Right ventricle myocardium inferior (tissue), 1 donor: ENCODE measurements at regions not wholly inside any gene's neighbourhood (a gene's known extent, or its start where the extent isn't known, plus 50 kb on each side); places are given as distances from the start of the nearest gene placed in this dataset.
"Not testable (repeated sequence)": the region's sequence is repeated elsewhere in the genome, so short reads cannot be mapped to it uniquely, and the experiment has no call there.

Experiments
- ATAC-seq: fragments of 200-7000 bp; cut with Tn5 transposase; one replicate; pipeline ENCODE4 v1.9.1; 2020; ENCODE audit warnings: mild to moderate bottlenecking, moderate library complexity
- DNase-seq: peaks from one replicate; pipeline ENCODE4 v3.0.0; 2021; ENCODE audit errors: missing footprints
- intact Hi-C: fragments of 100-400 bp; cut with DNase I; formaldehyde crosslinking; loops from one replicate; pipeline ENCODE4 v1.11.0; 2022
- donor health status: DM: no; HTN: yes; CAD: no; lungs with severe emphysema.

GRCh38 chr10:46782001-46782874 is 129.0 kb upstream of the PTPN20 start:
- intact Hi-C loops, DNase-seq, ATAC-seq: not testable (repeated sequence)

- intact Hi-C loops, ATAC-seq, DNase-seq: not testable (repeated sequence)
Measured at GRCh38 chr10:46784665-46785064, 126.6 kb upstream of the PTPN20 start.

- intact Hi-C loops, ATAC-seq, DNase-seq: not testable (repeated sequence)
Measured at GRCh38 chr10:46786125-46786517, 125.1 kb upstream of the PTPN20 start.

- intact Hi-C loops: not testable (repeated sequence)
- DNase-seq: peak; percentile 84
- ATAC-seq: peak; percentile 93
Measured at GRCh38 chr10:46786518-46787320, 124.5 kb upstream of the PTPN20 start.

GRCh38 chr10:46787321-46787615 is 124.0 kb upstream of the PTPN20 start:
- intact Hi-C loops: no loop called here
- peak; percentile 54 for ATAC-seq
- no peak for DNase-seq

GRCh38 chr10:46792657-46793357 is 118.4 kb upstream of the PTPN20 start:
- ATAC-seq, intact Hi-C loops: not testable (repeated sequence)

GRCh38 chr10:46796351-46796750 is 114.9 kb upstream of the PTPN20 start:
- intact Hi-C loops, ATAC-seq, DNase-seq: not testable (repeated sequence)

More at GRCh38 chr10:46792657-46793357, 118.4 kb upstream of the PTPN20 start:
- DNase-seq: not testable (repeated sequence)

GRCh38 chr10:46802010-46802409 is 109.2 kb upstream of the PTPN20 start:
- intact Hi-C loops, ATAC-seq, DNase-seq: not testable (repeated sequence)

- ATAC-seq, DNase-seq, intact Hi-C loops: not testable (repeated sequence)
Measured at GRCh38 chr10:46803082-46803481, 108.1 kb upstream of the PTPN20 start.

- DNase-seq, ATAC-seq, intact Hi-C loops: not testable (repeated sequence)
Measured at GRCh38 chr10:46810222-46810621, 101.0 kb upstream of the PTPN20 start.

- intact Hi-C loops, ATAC-seq, DNase-seq: not testable (repeated sequence)
Measured at GRCh38 chr10:46816126-46816525, 95.1 kb upstream of the PTPN20 start.

- DNase-seq, intact Hi-C loops: not testable (repeated sequence)
- ATAC-seq: peak; percentile 23
Measured at GRCh38 chr10:46840393-46841050, 70.7 kb upstream of the PTPN20 start.

GRCh38 chr10:46841051-46841593 is 70.1 kb upstream of the PTPN20 start:
- DNase-seq, intact Hi-C loops: not testable (repeated sequence)
- ATAC-seq: peak; percentile 16

- DNase-seq, ATAC-seq, intact Hi-C loops: not testable (repeated sequence)
Measured at GRCh38 chr10:46845194-46845593, 66.0 kb upstream of the PTPN20 start.

- ATAC-seq, intact Hi-C loops, DNase-seq: not testable (repeated sequence)
Measured at GRCh38 chr10:46845640-46846039, 65.6 kb upstream of the PTPN20 start.

- ATAC-seq, intact Hi-C loops: not testable (repeated sequence)
Measured at GRCh38 chr10:46860753-46861152, 50.5 kb upstream of the PTPN20 start.

More at GRCh38 chr10:46860753-46861152, 50.5 kb upstream of the PTPN20 start:
- not testable (repeated sequence) for DNase-seq
